ENCODE measurements at regions not wholly inside any gene's neighbourhood (a gene's known extent, or its start where the extent isn't known, plus 50 kb on each side); places are given as distances from the start of the nearest gene placed in this dataset.

- Histone ChIP-seq H3K4me3 (ENCODE audit: low read length, poor library complexity, severe bottlenecking) (no peak overlapping the region), H3K36me3 (ENCODE audit: insufficient read depth, low read length) (no peaks in the 10 kb centered on the region), H3K27me3 (ENCODE audit: insufficient read depth, low read length, poor library complexity, severe bottlenecking) (no peaks in the 10 kb centered on the region), H3K9me3 (ENCODE audit: insufficient read depth, low read depth, low read length) (no peaks in the 10 kb centered on the region), H2AFZ (ENCODE audit: low read length) (no peak overlapping the region), H3K79me2 (ENCODE audit: insufficient read depth, low read length) (no peaks in the 10 kb centered on the region), H3K9ac (ENCODE audit: low read depth, low read length, poor library complexity, severe bottlenecking) (no peak overlapping the region), H3K4me2 (ENCODE audit: low read depth, low read length, poor library complexity, severe bottlenecking) (no peak overlapping the region), H4K20me1 (ENCODE audit: insufficient read depth, low read length, poor library complexity, severe bottlenecking) (no peaks in the 10 kb centered on the region), H3K9me2 (replicated peaks; ENCODE audit: low read depth, low read length) (no peaks in the 10 kb centered on the region), H3F3A (ENCODE audit: low read depth) (no peaks in the 10 kb centered on the region), H3K4me1 (ENCODE audit: insufficient read depth, low read length, poor library complexity, severe bottlenecking) (no peaks in the 10 kb centered on the region)
- TF ChIP-seq EZH2phosphoT487 (IDR thresholded peaks at IDR 0.05; ENCODE audit: borderline replicate concordance) (no peak), CTCF (conservative IDR thresholded peaks at IDR 0.05; ENCODE audit: low read length) (no peak)
Observed at GRCh38 chr15:95132774-95133173, 901.4 kb downstream of the MCTP2 start.

GRCh38 chr15:95134431-95135110 is 903.2 kb downstream of the MCTP2 start:
- no peaks in the 10 kb centered on the region for H3K9me3 ChIP-seq (ENCODE audit: insufficient read depth, low read depth, low read length)
- no peaks in the 10 kb centered on the region for H3K27me3 ChIP-seq (ENCODE audit: insufficient read depth, low read length, poor library complexity, severe bottlenecking)
- TF ChIP-seq CTCF (conservative IDR thresholded peaks at IDR 0.05; ENCODE audit: low read length) = no peak
- TF ChIP-seq EZH2phosphoT487 (IDR thresholded peaks at IDR 0.05; ENCODE audit: borderline replicate concordance) = no peak
- no peak overlapping the region for H3K9ac ChIP-seq (ENCODE audit: low read depth, low read length, poor library complexity, severe bottlenecking)
- no peaks in the 10 kb centered on the region for H3K9me2 ChIP-seq (replicated peaks; ENCODE audit: low read depth, low read length)
- no peaks in the 10 kb centered on the region for H3K4me1 ChIP-seq (ENCODE audit: insufficient read depth, low read length, poor library complexity, severe bottlenecking)
- no peak overlapping the region for H3K4me2 ChIP-seq (ENCODE audit: low read depth, low read length, poor library complexity, severe bottlenecking)
- H2AFZ ChIP-seq (ENCODE audit: low read length) = no peak overlapping the region
- H3K79me2 ChIP-seq (ENCODE audit: insufficient read depth, low read length) = no peaks in the 10 kb centered on the region
- H3F3A ChIP-seq (ENCODE audit: low read depth) = no peaks in the 10 kb centered on the region
- no peaks in the 10 kb centered on the region for H3K36me3 ChIP-seq (ENCODE audit: insufficient read depth, low read length)
- H3K4me3 ChIP-seq (ENCODE audit: low read length, poor library complexity, severe bottlenecking) = no peak overlapping the region
- H4K20me1 ChIP-seq (ENCODE audit: insufficient read depth, low read length, poor library complexity, severe bottlenecking) = no peaks in the 10 kb centered on the region

GRCh38 chr15:95138604-95139270 is 907.4 kb downstream of the MCTP2 start:
- no peaks in the 10 kb centered on the region for H3K9me2 ChIP-seq (replicated peaks; ENCODE audit: low read depth, low read length)
- no peak overlapping the region for H3K4me2 ChIP-seq (ENCODE audit: low read depth, low read length, poor library complexity, severe bottlenecking)
- no peaks in the 10 kb centered on the region for H3K27me3 ChIP-seq (ENCODE audit: insufficient read depth, low read length, poor library complexity, severe bottlenecking)
- H3F3A ChIP-seq (ENCODE audit: low read depth) = no peaks in the 10 kb centered on the region
- TF ChIP-seq EZH2phosphoT487 (IDR thresholded peaks at IDR 0.05; ENCODE audit: borderline replicate concordance) = no peak
- TF ChIP-seq CTCF (conservative IDR thresholded peaks at IDR 0.05; ENCODE audit: low read length) = no peak
- no peaks in the 10 kb centered on the region for H3K36me3 ChIP-seq (ENCODE audit: insufficient read depth, low read length)
- no peaks in the 10 kb centered on the region for H4K20me1 ChIP-seq (ENCODE audit: insufficient read depth, low read length, poor library complexity, severe bottlenecking)
- H3K9ac ChIP-seq (ENCODE audit: low read depth, low read length, poor library complexity, severe bottlenecking) = no peak overlapping the region
- no peaks in the 10 kb centered on the region for H3K79me2 ChIP-seq (ENCODE audit: insufficient read depth, low read length)
- H3K4me1 ChIP-seq (ENCODE audit: insufficient read depth, low read length, poor library complexity, severe bottlenecking) = no peaks in the 10 kb centered on the region
- no peak overlapping the region for H3K4me3 ChIP-seq (ENCODE audit: low read length, poor library complexity, severe bottlenecking)
- no peaks in the 10 kb centered on the region for H3K9me3 ChIP-seq (ENCODE audit: insufficient read depth, low read depth, low read length)
- no peak overlapping the region for H2AFZ ChIP-seq (ENCODE audit: low read length)
